ENCODE measurements at regions not wholly inside any gene's neighbourhood (a gene's known extent, or its start where the extent isn't known, plus 50 kb on each side); places are given as distances from the start of the nearest gene placed in this dataset.
A peak's percentile ranks its signal among the peaks of the same experiment; 100 is the strongest.
"Not testable (repeated sequence)": the region's sequence is repeated elsewhere in the genome, so short reads cannot be mapped to it uniquely, and the experiment has no call there.

DNA sequence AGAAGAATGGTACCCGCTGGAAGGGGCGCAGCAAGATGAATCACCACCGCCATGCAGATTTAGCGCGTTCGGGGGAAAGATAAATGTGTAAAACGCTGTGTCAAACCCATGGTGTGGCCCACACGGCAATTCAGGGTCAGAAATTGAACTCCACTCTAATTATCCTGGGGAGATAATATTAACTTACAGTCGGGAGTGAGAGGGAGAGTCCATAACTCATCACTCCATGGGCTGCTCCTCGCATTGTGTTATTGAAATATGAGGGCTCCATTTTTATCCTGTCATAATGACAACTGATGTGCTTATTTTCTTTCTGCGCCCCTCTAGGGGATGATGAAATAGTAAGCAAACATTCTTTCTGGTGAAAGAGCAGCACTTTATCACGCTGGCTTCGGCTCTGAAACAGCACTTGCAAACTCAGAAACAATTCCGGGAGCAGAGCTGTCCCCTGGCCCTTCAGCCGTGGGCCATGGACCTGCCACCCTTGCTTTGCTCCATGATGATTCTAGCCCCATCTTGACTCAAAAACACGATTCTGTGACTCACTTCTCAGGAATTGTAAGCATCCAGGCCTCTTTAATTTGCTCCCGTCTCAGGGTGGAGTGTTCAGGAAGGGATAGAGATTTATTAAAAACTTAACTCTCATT is 431.6 kb downstream of the IRX1 start:
- no peak for DNase-seq (ENCODE audit: low spot score in 2 of 2)
- no peaks in the 10 kb centered on the region for H3K36me3 ChIP-seq
- H3K27me3 ChIP-seq, result no peaks in the 10 kb centered on the region
- intact Hi-C loops (cut with DNase I), result no loop called here
- no peaks in the 10 kb centered on the region for H3K4me1 ChIP-seq
- H3K4me3 ChIP-seq, result no peak overlapping the region
- TF ChIP-seq, protein P1, sequence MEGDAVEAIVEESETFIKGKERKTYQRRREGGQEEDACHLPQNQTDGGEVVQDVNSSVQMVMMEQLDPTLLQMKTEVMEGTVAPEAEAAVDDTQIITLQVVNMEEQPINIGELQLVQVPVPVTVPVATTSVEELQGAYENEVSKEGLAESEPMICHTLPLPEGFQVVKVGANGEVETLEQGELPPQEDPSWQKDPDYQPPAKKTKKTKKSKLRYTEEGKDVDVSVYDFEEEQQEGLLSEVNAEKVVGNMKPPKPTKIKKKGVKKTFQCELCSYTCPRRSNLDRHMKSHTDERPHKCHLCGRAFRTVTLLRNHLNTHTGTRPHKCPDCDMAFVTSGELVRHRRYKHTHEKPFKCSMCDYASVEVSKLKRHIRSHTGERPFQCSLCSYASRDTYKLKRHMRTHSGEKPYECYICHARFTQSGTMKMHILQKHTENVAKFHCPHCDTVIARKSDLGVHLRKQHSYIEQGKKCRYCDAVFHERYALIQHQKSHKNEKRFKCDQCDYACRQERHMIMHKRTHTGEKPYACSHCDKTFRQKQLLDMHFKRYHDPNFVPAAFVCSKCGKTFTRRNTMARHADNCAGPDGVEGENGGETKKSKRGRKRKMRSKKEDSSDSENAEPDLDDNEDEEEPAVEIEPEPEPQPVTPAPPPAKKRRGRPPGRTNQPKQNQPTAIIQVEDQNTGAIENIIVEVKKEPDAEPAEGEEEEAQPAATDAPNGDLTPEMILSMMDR (IDR thresholded peaks at IDR 0.05), result no peak
- H3K27ac ChIP-seq, result no peak overlapping the region
- H3K9me3 ChIP-seq, result peaks cover 0 to 8% of the 10 kb centered on the region in 2 donors

DNA sequence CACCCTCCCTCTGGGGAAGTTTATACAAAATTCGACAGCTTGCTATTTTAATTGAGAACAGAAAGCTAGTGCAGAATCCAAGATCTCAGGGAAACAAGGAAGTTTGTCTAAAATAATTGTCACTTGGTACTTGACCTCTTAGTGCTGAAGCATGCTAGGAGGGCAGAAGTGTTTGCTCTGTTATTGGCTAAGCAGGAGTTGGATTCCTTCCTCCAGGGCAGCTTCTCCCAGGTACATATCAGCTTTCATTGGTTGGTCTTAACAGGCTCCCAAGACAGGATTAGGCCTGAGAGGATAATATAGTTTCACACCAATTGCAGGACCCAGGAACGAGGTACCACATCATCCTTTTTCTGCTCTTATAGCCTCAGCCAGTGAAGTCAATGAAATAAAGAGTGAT is 432.8 kb downstream of the IRX1 start:
- Histone ChIP-seq H3K4me3 (no peak overlapping the region), H3K9me3 (peaks cover 0 to 8% of the 10 kb centered on the region in 2 donors), H3K27ac (no peak overlapping the region), H3K27me3 (no peaks in the 10 kb centered on the region), H3K4me1 (no peaks in the 10 kb centered on the region), H3K36me3 (no peaks in the 10 kb centered on the region)
- TF ChIP-seq, protein P1 (IDR thresholded peaks at IDR 0.05), result no peak
- DNase-seq (ENCODE audit: low spot score in 2 of 2), result no peak
- intact Hi-C loops (cut with DNase I), result no loop called here

DNA sequence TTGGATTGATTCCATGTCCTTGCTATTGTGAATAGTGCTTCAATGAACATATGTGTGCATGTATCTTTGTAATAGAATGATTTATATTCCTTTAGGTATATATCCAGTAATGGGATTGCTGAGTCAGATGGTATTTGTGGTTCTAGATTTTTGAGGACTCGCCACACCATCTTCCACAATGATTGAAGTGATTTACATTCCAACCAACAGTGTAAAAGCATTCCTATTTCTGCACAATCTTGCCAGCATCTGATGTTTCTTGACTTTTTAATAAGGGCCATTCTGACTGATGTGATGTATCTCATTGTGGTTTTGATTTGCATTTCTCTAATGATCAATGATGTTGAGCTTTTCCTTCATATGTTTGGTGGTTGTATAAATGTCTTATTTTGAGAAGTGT is 437.9 kb downstream of the IRX1 start:
- H3K4me1 ChIP-seq; H3K36me3 ChIP-seq; H3K27me3 ChIP-seq; H3K9me3 ChIP-seq; H3K4me3 ChIP-seq; H3K27ac ChIP-seq; intact Hi-C loops (cut with DNase I); DNase-seq (ENCODE audit: low spot score in 2 of 2): not testable (repeated sequence)

DNA sequence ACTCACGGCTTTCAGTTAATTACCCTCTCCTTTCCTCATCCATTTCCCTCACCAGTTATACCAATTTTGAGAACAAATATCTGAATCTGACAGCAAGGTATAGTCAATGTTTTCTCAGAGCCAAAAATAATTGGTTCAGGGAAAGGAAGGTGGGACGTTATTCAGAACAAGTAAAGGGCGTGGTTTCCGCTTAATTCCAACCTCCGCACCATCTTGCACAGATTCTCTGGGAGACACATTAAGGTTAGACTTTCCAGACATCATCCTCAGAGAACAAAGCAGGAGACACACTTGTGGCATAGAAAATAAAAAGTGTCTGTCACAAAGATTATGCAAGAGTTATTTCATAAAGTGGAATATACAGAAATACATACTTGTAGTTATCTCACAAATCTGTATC is 441.2 kb downstream of the IRX1 start:
- TF ChIP-seq, protein P1 (IDR thresholded peaks at IDR 0.05), result no peak
- no peaks in the 10 kb centered on the region for H3K27me3 ChIP-seq

DNA sequence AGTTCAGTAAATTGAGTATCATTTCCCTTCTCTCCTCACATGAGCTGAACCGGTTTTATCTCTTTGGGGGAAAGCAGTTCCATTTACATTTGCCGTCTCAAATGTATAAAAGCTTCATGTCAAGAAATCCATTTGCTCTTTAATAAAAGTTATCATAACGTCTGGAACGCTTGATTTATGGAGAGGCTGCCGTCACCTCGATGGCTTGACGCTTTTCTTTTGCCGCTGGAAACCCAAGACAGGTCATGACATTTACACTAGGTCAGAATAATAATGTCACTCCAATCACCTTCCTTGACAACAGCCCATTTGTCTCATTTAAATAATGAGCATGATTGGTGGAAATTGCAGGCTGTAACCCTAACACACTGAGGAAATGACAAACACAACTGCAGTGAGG is 443.4 kb downstream of the IRX1 start:
- H3K27ac ChIP-seq, result no peak overlapping the region
- intact Hi-C loops (cut with DNase I), result no loop called here
- TF ChIP-seq, protein P1 (IDR thresholded peaks at IDR 0.05), result no peak
- H3K4me3 ChIP-seq, result no peak overlapping the region
- no peaks in the 10 kb centered on the region for H3K36me3 ChIP-seq
- H3K9me3 ChIP-seq, result no peaks in the 10 kb centered on the region
- DNase-seq (ENCODE audit: low spot score in 2 of 2), result no peak
- H3K4me1 ChIP-seq, result peaks cover 0 to 5% of the 10 kb centered on the region in 2 donors
- H3K27me3 ChIP-seq, result no peaks in the 10 kb centered on the region

More for the DNA sequence above, 441.2 kb downstream of the IRX1 start:
- Histone ChIP-seq H3K4me3 (no peak overlapping the region), H3K4me1 (no peaks in the 10 kb centered on the region), H3K9me3 (no peaks in the 10 kb centered on the region), H3K36me3 (no peaks in the 10 kb centered on the region), H3K27ac (no peak overlapping the region)
- DNase-seq (ENCODE audit: low spot score in 2 of 2), result no peak
- intact Hi-C loops (cut with DNase I), result no loop called here

DNA sequence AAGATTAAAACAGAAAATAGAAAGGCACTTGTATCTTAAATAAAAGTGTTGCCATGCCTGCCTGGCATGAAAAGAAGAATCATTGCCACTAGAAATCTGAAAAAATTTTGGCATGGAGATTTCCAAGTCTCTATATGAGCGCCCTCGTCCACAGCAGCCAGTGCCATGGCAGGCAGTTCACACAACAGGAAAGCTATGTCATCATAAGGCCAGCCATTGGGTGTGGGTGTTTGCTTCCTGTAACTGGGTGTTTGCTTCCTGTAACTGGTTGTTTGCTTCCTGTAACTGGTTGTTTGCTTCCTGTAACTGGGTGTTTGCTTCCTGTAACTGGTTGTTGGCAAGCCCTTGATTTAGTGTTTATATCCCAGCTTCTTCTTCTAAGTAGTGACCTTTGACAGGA is 446.7 kb downstream of the IRX1 start:
- no peaks in the 10 kb centered on the region for H3K36me3 ChIP-seq
- H3K4me1 ChIP-seq, result peaks cover 0 to 5% of the 10 kb centered on the region in 2 donors
- no peak overlapping the region for H3K4me3 ChIP-seq
- H3K9me3 ChIP-seq, result no peaks in the 10 kb centered on the region
- intact Hi-C loops (cut with DNase I), result no loop called here
- H3K27me3 ChIP-seq, result no peaks in the 10 kb centered on the region
- peak overlapping the region; percentile 16 to 51 for H3K27ac ChIP-seq
- DNase-seq (ENCODE audit: low spot score in 2 of 2), result no peak
- TF ChIP-seq, protein P1 (IDR thresholded peaks at IDR 0.05), result no peak
